LNCaP clone FGC (cell line): ENCODE measurements at regions not wholly inside any gene's neighbourhood (a gene's known extent, or its start where the extent isn't known, plus 50 kb on each side); places are given as distances from the start of the nearest gene placed in this dataset.

Source experiments
- DNase-seq: peaks from one replicate; pipeline ENCODE4 v3.0.0-alpha.2; 2011; ENCODE audit warnings: low read depth
- H3K4me3 ChIP-seq: 2 replicates; pipeline ENCODE4 v1.5.1; 2011; ENCODE audit warnings: mild to moderate bottlenecking, low read depth, low read length, control low read depth
- TF ChIP-seq, protein P1 (sequence below): IDR thresholded peaks from 2 replicates; pipeline ENCODE4 v1.5.1; 2012; ENCODE audit warnings: mild to moderate bottlenecking; ENCODE audit not compliant: control insufficient read depth, insufficient read depth; ENCODE audit errors: extremely low read depth

DNA sequence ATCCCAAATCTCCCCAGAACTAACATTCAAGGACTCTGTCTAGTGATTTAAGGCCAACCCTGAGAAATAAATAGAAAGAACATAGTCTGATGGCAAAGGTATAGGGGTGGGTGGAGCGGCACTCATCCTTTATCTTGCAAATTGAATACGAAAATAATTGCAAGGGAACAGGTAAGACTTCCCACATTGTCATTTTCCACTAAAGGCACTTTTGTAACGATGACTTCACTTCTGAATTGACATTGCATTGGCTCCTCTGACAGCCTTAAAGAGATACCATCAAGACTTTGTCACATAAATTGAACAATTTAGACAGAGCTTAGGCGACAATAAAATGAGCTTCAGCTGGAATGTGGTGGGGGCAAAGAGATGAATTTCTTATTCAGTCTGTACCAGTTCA lies 75.3 kb upstream of the PLCL2 start:
- no peak for DNase-seq
- TF ChIP-seq, protein P1, sequence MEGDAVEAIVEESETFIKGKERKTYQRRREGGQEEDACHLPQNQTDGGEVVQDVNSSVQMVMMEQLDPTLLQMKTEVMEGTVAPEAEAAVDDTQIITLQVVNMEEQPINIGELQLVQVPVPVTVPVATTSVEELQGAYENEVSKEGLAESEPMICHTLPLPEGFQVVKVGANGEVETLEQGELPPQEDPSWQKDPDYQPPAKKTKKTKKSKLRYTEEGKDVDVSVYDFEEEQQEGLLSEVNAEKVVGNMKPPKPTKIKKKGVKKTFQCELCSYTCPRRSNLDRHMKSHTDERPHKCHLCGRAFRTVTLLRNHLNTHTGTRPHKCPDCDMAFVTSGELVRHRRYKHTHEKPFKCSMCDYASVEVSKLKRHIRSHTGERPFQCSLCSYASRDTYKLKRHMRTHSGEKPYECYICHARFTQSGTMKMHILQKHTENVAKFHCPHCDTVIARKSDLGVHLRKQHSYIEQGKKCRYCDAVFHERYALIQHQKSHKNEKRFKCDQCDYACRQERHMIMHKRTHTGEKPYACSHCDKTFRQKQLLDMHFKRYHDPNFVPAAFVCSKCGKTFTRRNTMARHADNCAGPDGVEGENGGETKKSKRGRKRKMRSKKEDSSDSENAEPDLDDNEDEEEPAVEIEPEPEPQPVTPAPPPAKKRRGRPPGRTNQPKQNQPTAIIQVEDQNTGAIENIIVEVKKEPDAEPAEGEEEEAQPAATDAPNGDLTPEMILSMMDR: no peak
- H3K4me3 ChIP-seq: no peak overlapping the region

DNA sequence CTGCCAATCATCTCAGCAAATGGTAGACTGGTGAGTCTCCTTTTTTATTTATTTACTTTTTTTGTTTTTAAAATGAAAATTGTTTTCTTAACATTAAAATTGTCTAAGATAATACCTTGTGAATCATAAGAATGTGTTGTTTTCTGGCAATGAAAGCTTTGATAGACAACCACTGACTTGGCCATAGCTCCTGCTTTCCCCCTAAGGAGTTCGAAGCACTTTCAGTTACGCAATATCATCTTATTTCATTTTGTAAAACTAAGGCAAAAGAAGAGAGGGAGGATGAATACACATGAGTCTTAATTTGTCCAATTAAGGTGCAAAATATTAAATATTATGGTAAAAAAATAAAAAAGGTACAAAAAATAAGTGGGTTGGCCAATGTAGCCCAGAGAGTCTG lies 74.8 kb upstream of the PLCL2 start:
- TF ChIP-seq, protein P1: no peak
- no peak for DNase-seq
- H3K4me3 ChIP-seq: no peak overlapping the region

DNA sequence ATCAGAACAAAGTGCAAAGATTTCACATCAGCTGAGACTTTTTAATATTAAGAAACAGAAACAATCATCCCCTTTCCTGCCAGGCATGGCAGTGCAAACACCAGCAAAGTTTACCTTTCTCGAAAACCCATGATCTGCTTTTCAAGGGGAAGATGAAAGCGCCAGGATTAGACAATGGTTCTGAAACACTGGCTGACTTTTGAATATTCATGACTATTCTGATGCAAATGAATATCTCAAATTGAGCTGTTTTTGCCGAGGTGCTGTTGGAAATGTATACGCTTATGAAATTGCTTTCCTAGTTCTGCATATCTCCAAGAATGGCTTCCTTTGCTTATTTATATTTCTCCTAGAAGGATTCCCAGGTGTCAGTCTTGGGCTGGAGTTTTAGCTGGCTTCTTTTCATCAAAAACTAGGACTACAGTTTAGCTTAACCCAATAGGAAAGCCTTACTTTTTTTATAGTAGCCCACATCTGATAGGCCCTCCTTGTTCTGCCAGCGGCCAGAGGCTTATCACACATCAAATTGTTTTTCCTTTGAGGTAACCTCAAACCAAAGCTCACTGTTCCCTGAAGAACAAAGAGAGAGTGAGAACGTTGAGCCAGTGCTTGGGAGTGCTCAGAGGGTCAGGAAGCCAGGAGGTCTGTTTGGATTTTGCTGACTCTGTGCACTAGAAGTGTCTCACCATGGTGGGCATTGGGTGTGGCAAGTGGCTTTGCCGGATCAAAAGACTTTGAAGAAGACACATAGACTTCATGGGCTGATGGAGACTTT lies 74.0 kb upstream of the PLCL2 start:
- no peak overlapping the region for H3K4me3 ChIP-seq
- TF ChIP-seq, protein P1: no peak
- DNase-seq: no peak

DNA sequence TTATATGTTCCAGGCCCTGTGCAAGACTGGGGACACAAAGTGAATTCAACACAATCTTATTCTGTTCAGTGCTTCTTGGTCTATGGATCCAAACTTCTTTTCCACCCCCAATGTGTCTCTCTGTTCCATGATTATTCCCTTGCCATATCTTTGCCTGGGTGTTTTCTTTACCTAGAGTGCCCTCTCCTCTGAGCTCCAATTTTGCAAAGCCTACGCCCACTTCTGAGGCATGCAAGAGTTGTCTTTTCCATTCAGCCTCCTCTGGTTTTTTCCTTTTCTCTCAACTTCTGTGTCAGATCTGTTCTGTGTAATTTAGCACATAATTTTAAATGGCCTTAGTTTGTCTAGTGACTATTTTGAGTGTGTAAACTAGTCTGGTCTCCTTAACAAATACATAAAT lies 72.8 kb upstream of the PLCL2 start:
- TF ChIP-seq, protein P1: no peak
- H3K4me3 ChIP-seq: no peak overlapping the region
- DNase-seq: no peak

DNA sequence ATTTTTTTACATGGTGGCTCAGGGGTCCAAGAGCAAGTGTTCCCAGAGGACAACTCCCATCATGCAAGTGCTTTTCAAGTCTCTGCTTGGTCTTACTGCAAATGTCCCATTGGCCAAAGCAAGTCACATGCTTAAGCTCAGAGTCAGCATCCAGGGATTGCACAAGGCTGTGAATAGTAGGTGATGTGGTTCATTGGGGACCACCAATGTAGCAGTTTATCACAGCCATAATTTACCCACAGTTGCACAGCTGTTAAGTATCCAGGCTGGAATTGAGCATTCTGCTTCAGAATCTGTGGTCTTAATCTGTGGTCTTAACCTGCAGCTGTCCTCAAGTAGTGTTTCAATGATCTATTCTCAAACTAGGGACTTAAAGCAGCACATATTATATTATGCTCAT lies 71.4 kb upstream of the PLCL2 start:
- no peak for DNase-seq
- TF ChIP-seq, protein P1: no peak
- no peak overlapping the region for H3K4me3 ChIP-seq

DNA sequence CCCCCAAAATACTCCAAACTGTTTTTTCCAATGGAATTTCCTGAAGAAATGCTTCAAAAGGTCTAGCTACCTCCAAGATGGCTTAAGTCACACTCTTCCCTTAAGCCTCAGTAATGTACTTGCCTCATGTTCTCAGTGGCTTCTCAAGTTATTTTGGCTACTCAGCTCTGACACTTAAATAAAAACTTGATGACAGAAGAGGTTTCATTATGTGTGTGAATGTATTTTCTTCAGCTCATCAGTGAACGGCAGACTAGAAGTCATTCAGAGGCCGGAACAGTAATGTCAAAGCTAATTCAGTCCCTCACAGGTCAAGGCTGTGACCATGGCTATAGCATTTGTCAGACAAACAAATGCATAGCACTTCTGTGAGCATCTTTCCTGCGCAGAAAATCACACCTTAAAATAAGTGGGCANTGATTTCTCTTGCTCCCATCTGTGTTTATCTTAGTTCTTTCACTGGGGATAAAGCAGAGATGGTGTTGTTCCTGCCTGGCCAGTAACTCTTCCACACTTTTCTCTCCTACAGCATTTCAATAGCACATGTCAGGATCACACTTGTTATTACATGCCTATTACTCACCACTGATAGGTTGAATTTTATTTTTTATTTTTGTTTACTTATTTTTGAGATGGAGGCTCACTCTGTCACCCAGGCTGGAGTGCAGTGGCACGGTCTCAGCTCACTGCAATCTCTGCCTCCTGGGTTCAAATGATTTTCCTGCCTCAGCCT lies 68.5 kb upstream of the PLCL2 start:
- TF ChIP-seq, protein P1: no peak
- DNase-seq: no peak
- no peak overlapping the region for H3K4me3 ChIP-seq
